ENCODE measurements at regions not wholly inside any gene's neighbourhood (a gene's known extent, or its start where the extent isn't known, plus 50 kb on each side); places are given as distances from the start of the nearest gene placed in this dataset.

GRCh38 chr6:94414041-94414440, 994.7 kb upstream of the EPHA7 start:
- CTCF ChIA-PET, result no interaction called here
- Histone ChIP-seq H3K4me3 (ENCODE audit: control insufficient read depth in 1 of 7, extremely low read depth in 1 of 7, insufficient read depth in 4 of 7, low read depth in 2 of 7, low read length in 6 of 7) (no peak overlapping the region), H3K4me1 (ENCODE audit: control extremely low read depth in 1 of 4, control insufficient read depth in 4 of 4, insufficient read depth in 4 of 4, low read length in 3 of 4) (no peaks in the 10 kb centered on the region), H3K27ac (ENCODE audit: insufficient read depth in 1 of 2, low read depth in 1 of 2, low read length in 2 of 2, poor library complexity in 1 of 2, severe bottlenecking in 2 of 2) (no peak overlapping the region), H3K27me3 (replicated peaks in 2 of 5; ENCODE audit: control insufficient read depth in 4 of 5, insufficient read depth in 5 of 5, low read length in 4 of 5) (no peaks in the 10 kb centered on the region), H3K9me3 (ENCODE audit: control extremely low read depth in 1 of 5, control insufficient read depth in 4 of 5, insufficient read depth in 2 of 5, low read depth in 1 of 5, low read length in 4 of 5) (no peaks in the 10 kb centered on the region), H3K36me3 (ENCODE audit: control insufficient read depth in 4 of 4, insufficient read depth in 4 of 4, low read length in 3 of 4) (no peaks in the 10 kb centered on the region)
- POLR2A ChIA-PET, result no interaction called here
- DNase-seq, result no peak
- no CpG with 5 or more reads among the region's 1 CpG for WGBS (ENCODE audit: insufficient coverage)

DNA sequence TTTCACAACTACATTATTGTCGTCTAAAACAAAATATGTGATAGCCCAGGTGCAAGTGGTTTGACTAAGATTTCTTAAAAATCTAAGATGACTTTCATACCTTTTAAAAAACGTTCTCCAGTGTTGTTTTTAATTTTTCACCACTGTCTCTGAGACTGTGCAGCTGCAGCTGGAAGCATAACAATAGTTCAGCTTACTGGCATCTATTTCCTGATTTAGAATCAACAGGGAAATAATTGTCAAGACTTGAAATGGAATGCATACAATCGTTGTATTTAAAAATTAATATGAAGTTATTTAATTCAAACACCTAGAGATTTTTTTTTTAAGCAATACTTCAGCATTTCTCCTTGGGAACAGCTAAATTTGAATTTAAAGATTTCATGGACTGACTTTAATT, 982.0 kb upstream of the EPHA7 start:
- no peak for DNase-seq
- H3K4me1 ChIP-seq (ENCODE audit: control extremely low read depth in 1 of 4, control insufficient read depth in 4 of 4, insufficient read depth in 4 of 4, low read length in 3 of 4), result no peaks in the 10 kb centered on the region
- H3K27me3 ChIP-seq (replicated peaks in 2 of 5; ENCODE audit: control insufficient read depth in 4 of 5, insufficient read depth in 5 of 5, low read length in 4 of 5), result no peaks in the 10 kb centered on the region
- no peak overlapping the region for H3K4me3 ChIP-seq (ENCODE audit: control insufficient read depth in 1 of 7, extremely low read depth in 1 of 7, insufficient read depth in 4 of 7, low read depth in 2 of 7, low read length in 6 of 7)
- no peaks in the 10 kb centered on the region for H3K36me3 ChIP-seq (ENCODE audit: control insufficient read depth in 4 of 4, insufficient read depth in 4 of 4, low read length in 3 of 4)
- H3K27ac ChIP-seq (ENCODE audit: insufficient read depth in 1 of 2, low read depth in 1 of 2, low read length in 2 of 2, poor library complexity in 1 of 2, severe bottlenecking in 2 of 2), result no peak overlapping the region
- WGBS (ENCODE audit: insufficient coverage), result 50% methylated on average over 2 of the region's 3 CpGs
- POLR2A ChIA-PET, result no interaction called here
- no peaks in the 10 kb centered on the region for H3K9me3 ChIP-seq (ENCODE audit: control extremely low read depth in 1 of 5, control insufficient read depth in 4 of 5, insufficient read depth in 2 of 5, low read depth in 1 of 5, low read length in 4 of 5)
- CTCF ChIA-PET, result no interaction called here

GRCh38 chr6:94394822-94395221, 975.5 kb upstream of the EPHA7 start:
- no peaks in the 10 kb centered on the region for H3K9me3 ChIP-seq (ENCODE audit: control extremely low read depth in 1 of 5, control insufficient read depth in 4 of 5, insufficient read depth in 2 of 5, low read depth in 1 of 5, low read length in 4 of 5)
- CTCF ChIA-PET, result no interaction called here
- no peaks in the 10 kb centered on the region for H3K27me3 ChIP-seq (replicated peaks in 2 of 5; ENCODE audit: control insufficient read depth in 4 of 5, insufficient read depth in 5 of 5, low read length in 4 of 5)
- no peak for DNase-seq
- no CpG with 5 or more reads among the region's 2 CpGs for WGBS (ENCODE audit: insufficient coverage)
- POLR2A ChIA-PET, result no interaction called here
- H3K4me3 ChIP-seq (ENCODE audit: control insufficient read depth in 1 of 7, extremely low read depth in 1 of 7, insufficient read depth in 4 of 7, low read depth in 2 of 7, low read length in 6 of 7), result no peak overlapping the region
- no peaks in the 10 kb centered on the region for H3K4me1 ChIP-seq (ENCODE audit: control extremely low read depth in 1 of 4, control insufficient read depth in 4 of 4, insufficient read depth in 4 of 4, low read length in 3 of 4)
- no peak overlapping the region for H3K27ac ChIP-seq (ENCODE audit: insufficient read depth in 1 of 2, low read depth in 1 of 2, low read length in 2 of 2, poor library complexity in 1 of 2, severe bottlenecking in 2 of 2)
- H3K36me3 ChIP-seq (ENCODE audit: control insufficient read depth in 4 of 4, insufficient read depth in 4 of 4, low read length in 3 of 4), result no peaks in the 10 kb centered on the region

GRCh38 chr6:94389218-94389617, 969.9 kb upstream of the EPHA7 start:
- POLR2A ChIA-PET, result no interaction called here
- H3K36me3 ChIP-seq (ENCODE audit: control insufficient read depth in 4 of 4, insufficient read depth in 4 of 4, low read length in 3 of 4), result no peaks in the 10 kb centered on the region
- H3K27ac ChIP-seq (ENCODE audit: insufficient read depth in 1 of 2, low read depth in 1 of 2, low read length in 2 of 2, poor library complexity in 1 of 2, severe bottlenecking in 2 of 2), result no peak overlapping the region
- no peaks in the 10 kb centered on the region for H3K4me1 ChIP-seq (ENCODE audit: control extremely low read depth in 1 of 4, control insufficient read depth in 4 of 4, insufficient read depth in 4 of 4, low read length in 3 of 4)
- H3K9me3 ChIP-seq (ENCODE audit: control extremely low read depth in 1 of 5, control insufficient read depth in 4 of 5, insufficient read depth in 2 of 5, low read depth in 1 of 5, low read length in 4 of 5), result no peaks in the 10 kb centered on the region
- no peak for DNase-seq
- no peak overlapping the region for H3K4me3 ChIP-seq (ENCODE audit: control insufficient read depth in 1 of 7, extremely low read depth in 1 of 7, insufficient read depth in 4 of 7, low read depth in 2 of 7, low read length in 6 of 7)
- CTCF ChIA-PET, result no interaction called here
- 100% methylated on average over 1 of the region's 2 CpGs for WGBS (ENCODE audit: insufficient coverage)
- no peaks in the 10 kb centered on the region for H3K27me3 ChIP-seq (replicated peaks in 2 of 5; ENCODE audit: control insufficient read depth in 4 of 5, insufficient read depth in 5 of 5, low read length in 4 of 5)

- H3K27me3 ChIP-seq (replicated peaks in 2 of 5; ENCODE audit: control insufficient read depth in 4 of 5, insufficient read depth in 5 of 5, low read length in 4 of 5), result no peaks in the 10 kb centered on the region
- DNase-seq, result no peak
- H3K27ac ChIP-seq (ENCODE audit: insufficient read depth in 1 of 2, low read depth in 1 of 2, low read length in 2 of 2, poor library complexity in 1 of 2, severe bottlenecking in 2 of 2), result no peak overlapping the region
- H3K9me3 ChIP-seq (ENCODE audit: control extremely low read depth in 1 of 5, control insufficient read depth in 4 of 5, insufficient read depth in 2 of 5, low read depth in 1 of 5, low read length in 4 of 5), result no peaks in the 10 kb centered on the region
- no peaks in the 10 kb centered on the region for H3K4me1 ChIP-seq (ENCODE audit: control extremely low read depth in 1 of 4, control insufficient read depth in 4 of 4, insufficient read depth in 4 of 4, low read length in 3 of 4)
- no peak overlapping the region for H3K4me3 ChIP-seq (ENCODE audit: control insufficient read depth in 1 of 7, extremely low read depth in 1 of 7, insufficient read depth in 4 of 7, low read depth in 2 of 7, low read length in 6 of 7)
- ChIA-PET POLR2A (no interaction called here), CTCF (no interaction called here)
- no CpG with 5 or more reads among the region's 1 CpG for WGBS (ENCODE audit: insufficient coverage)
- no peaks in the 10 kb centered on the region for H3K36me3 ChIP-seq (ENCODE audit: control insufficient read depth in 4 of 4, insufficient read depth in 4 of 4, low read length in 3 of 4)
These were observed 958.5 kb upstream of the EPHA7 start for GRCh38 chr6:94377835-94378234.

GRCh38 chr6:94376876-94377275, 957.5 kb upstream of the EPHA7 start:
- Histone ChIP-seq H3K9me3 (ENCODE audit: control extremely low read depth in 1 of 5, control insufficient read depth in 4 of 5, insufficient read depth in 2 of 5, low read depth in 1 of 5, low read length in 4 of 5) (no peaks in the 10 kb centered on the region), H3K27ac (ENCODE audit: insufficient read depth in 1 of 2, low read depth in 1 of 2, low read length in 2 of 2, poor library complexity in 1 of 2, severe bottlenecking in 2 of 2) (no peak overlapping the region), H3K4me3 (ENCODE audit: control insufficient read depth in 1 of 7, extremely low read depth in 1 of 7, insufficient read depth in 4 of 7, low read depth in 2 of 7, low read length in 6 of 7) (no peak overlapping the region), H3K36me3 (ENCODE audit: control insufficient read depth in 4 of 4, insufficient read depth in 4 of 4, low read length in 3 of 4) (no peaks in the 10 kb centered on the region), H3K27me3 (replicated peaks in 2 of 5; ENCODE audit: control insufficient read depth in 4 of 5, insufficient read depth in 5 of 5, low read length in 4 of 5) (no peaks in the 10 kb centered on the region), H3K4me1 (ENCODE audit: control extremely low read depth in 1 of 4, control insufficient read depth in 4 of 4, insufficient read depth in 4 of 4, low read length in 3 of 4) (no peaks in the 10 kb centered on the region)
- CTCF ChIA-PET, result no interaction called here
- POLR2A ChIA-PET, result no interaction called here
- no CpG with 5 or more reads among the region's 1 CpG for WGBS (ENCODE audit: insufficient coverage)
- no peak for DNase-seq

GRCh38 chr6:94372229-94372628, 952.9 kb upstream of the EPHA7 start:
- no peak for DNase-seq
- CTCF ChIA-PET, result no interaction called here
- Histone ChIP-seq H3K4me3 (ENCODE audit: control insufficient read depth in 1 of 7, extremely low read depth in 1 of 7, insufficient read depth in 4 of 7, low read depth in 2 of 7, low read length in 6 of 7) (no peak overlapping the region), H3K9me3 (ENCODE audit: control extremely low read depth in 1 of 5, control insufficient read depth in 4 of 5, insufficient read depth in 2 of 5, low read depth in 1 of 5, low read length in 4 of 5) (no peaks in the 10 kb centered on the region), H3K27ac (ENCODE audit: insufficient read depth in 1 of 2, low read depth in 1 of 2, low read length in 2 of 2, poor library complexity in 1 of 2, severe bottlenecking in 2 of 2) (no peak overlapping the region), H3K27me3 (replicated peaks in 2 of 5; ENCODE audit: control insufficient read depth in 4 of 5, insufficient read depth in 5 of 5, low read length in 4 of 5) (no peaks in the 10 kb centered on the region), H3K4me1 (ENCODE audit: control extremely low read depth in 1 of 4, control insufficient read depth in 4 of 4, insufficient read depth in 4 of 4, low read length in 3 of 4) (no peaks in the 10 kb centered on the region), H3K36me3 (ENCODE audit: control insufficient read depth in 4 of 4, insufficient read depth in 4 of 4, low read length in 3 of 4) (no peaks in the 10 kb centered on the region)
- POLR2A ChIA-PET, result no interaction called here

DNA sequence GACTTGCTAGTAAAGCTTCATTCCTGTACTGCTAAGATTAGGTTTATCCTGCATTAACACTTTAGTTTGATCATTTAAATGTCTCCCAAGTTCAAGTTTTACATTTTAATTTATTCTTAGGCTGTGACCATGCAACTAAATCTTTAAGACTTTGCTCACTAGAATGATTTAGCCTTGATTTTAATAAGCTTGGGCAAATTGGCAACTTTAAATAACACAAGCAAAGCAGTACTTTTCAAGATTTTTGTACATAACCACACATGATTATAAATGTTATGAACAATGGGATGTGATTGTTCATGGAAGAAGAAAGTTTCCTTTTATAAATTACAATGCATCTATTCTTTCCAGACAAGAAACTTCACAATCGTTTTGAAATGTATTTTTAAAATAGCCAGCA, 948.0 kb upstream of the EPHA7 start:
- DNase-seq, result no peak
- ChIA-PET CTCF (no interaction called here), POLR2A (no interaction called here)

More for the DNA sequence above, 948.0 kb upstream of the EPHA7 start:
- Histone ChIP-seq H3K9me3 (ENCODE audit: control extremely low read depth in 1 of 5, control insufficient read depth in 4 of 5, insufficient read depth in 2 of 5, low read depth in 1 of 5, low read length in 4 of 5) (no peaks in the 10 kb centered on the region), H3K4me1 (ENCODE audit: control extremely low read depth in 1 of 4, control insufficient read depth in 4 of 4, insufficient read depth in 4 of 4, low read length in 3 of 4) (no peaks in the 10 kb centered on the region), H3K4me3 (ENCODE audit: control insufficient read depth in 1 of 7, extremely low read depth in 1 of 7, insufficient read depth in 4 of 7, low read depth in 2 of 7, low read length in 6 of 7) (no peak overlapping the region), H3K36me3 (ENCODE audit: control insufficient read depth in 4 of 4, insufficient read depth in 4 of 4, low read length in 3 of 4) (no peaks in the 10 kb centered on the region), H3K27me3 (replicated peaks in 2 of 5; ENCODE audit: control insufficient read depth in 4 of 5, insufficient read depth in 5 of 5, low read length in 4 of 5) (no peaks in the 10 kb centered on the region), H3K27ac (ENCODE audit: insufficient read depth in 1 of 2, low read depth in 1 of 2, low read length in 2 of 2, poor library complexity in 1 of 2, severe bottlenecking in 2 of 2) (no peak overlapping the region)
- no CpG with 5 or more reads among the region's 1 CpG for WGBS (ENCODE audit: insufficient coverage)

Data from common myeloid progenitor, CD34-positive (primary cell).